GM23338 (cell line): ENCODE measurements at regions not wholly inside any gene's neighbourhood (a gene's known extent, or its start where the extent isn't known, plus 50 kb on each side); places are given as distances from the start of the nearest gene placed in this dataset.

Experiments
- CREB1 ChIP-seq: fragments of 250-450 bp; sonication (Bioruptor Pico); IDR thresholded peaks from 2 replicates; pipeline ENCODE4 v1.5.0; 2020; ENCODE audit warnings: low read depth, mild to moderate bottlenecking, moderate library complexity
- EZH2 ChIP-seq: fragments of 200-600 bp; sonication (generic); IDR thresholded peaks from one replicate; pipeline ENCODE4 v1.8.0; 2017; ENCODE audit warnings: antibody characterized with exemption, mild to moderate bottlenecking, low read depth; ENCODE audit not compliant: unreplicated experiment
- EZH2phosphoT487 ChIP-seq: fragments of 200-600 bp; sonication (generic); IDR thresholded peaks from one replicate; pipeline ENCODE4 v1.8.1; 2018; ENCODE audit warnings: antibody characterized with exemption; ENCODE audit not compliant: unreplicated experiment
- JUNB ChIP-seq: IDR thresholded peaks from one replicate; pipeline ENCODE4 v1.6.1; 2016; ENCODE audit warnings: antibody characterized with exemption; ENCODE audit not compliant: unreplicated experiment
- NANOG ChIP-seq: IDR thresholded peaks from 2 replicates; pipeline ENCODE4 v1.6.1; 2016; ENCODE audit warnings: antibody characterized with exemption, borderline replicate concordance
- POLR2AphosphoS5 ChIP-seq: IDR thresholded peaks from 2 replicates; pipeline ENCODE4 v1.6.1; 2016; ENCODE audit warnings: antibody characterized with exemption, low read depth
- ZNF114 ChIP-seq: fragments of 250-450 bp; sonication (Bioruptor Pico); IDR thresholded peaks from 2 replicates; pipeline ENCODE4 v1.5.0; 2020; ENCODE audit warnings: mild to moderate bottlenecking, moderate library complexity
- ZNF331 ChIP-seq: fragments of 250-450 bp; sonication (Bioruptor Pico); IDR thresholded peaks from 2 replicates; pipeline ENCODE4 v1.5.0; 2020; ENCODE audit warnings: low read depth, mild to moderate bottlenecking, moderate library complexity
- TF ChIP-seq, protein P1 (sequence below), 2 experiments: fragments of 200-600 bp in 1 of 2; sonication (generic) in 1 of 2; conservative IDR thresholded peaks; 2 replicates each; pipeline versions ENCODE4 v1.5.1 to v1.6.1; 2016 to 2017; ENCODE audit warnings: antibody characterized with exemption in 2 of 2, low read depth in 2 of 2, mild to moderate bottlenecking in 2 of 2, moderate library complexity in 1 of 2
- TF ChIP-seq, protein P2 (sequence below): IDR thresholded peaks from one replicate; pipeline ENCODE4 v1.6.1; 2018; ENCODE audit warnings: antibody characterized with exemption; ENCODE audit not compliant: unreplicated experiment
- TF ChIP-seq, protein P3 (sequence below): fragments of 250-450 bp; sonication (Bioruptor Pico); IDR thresholded peaks from 2 replicates; pipeline ENCODE4 v1.5.0; 2020; ENCODE audit warnings: mild to moderate bottlenecking, moderate library complexity

DNA sequence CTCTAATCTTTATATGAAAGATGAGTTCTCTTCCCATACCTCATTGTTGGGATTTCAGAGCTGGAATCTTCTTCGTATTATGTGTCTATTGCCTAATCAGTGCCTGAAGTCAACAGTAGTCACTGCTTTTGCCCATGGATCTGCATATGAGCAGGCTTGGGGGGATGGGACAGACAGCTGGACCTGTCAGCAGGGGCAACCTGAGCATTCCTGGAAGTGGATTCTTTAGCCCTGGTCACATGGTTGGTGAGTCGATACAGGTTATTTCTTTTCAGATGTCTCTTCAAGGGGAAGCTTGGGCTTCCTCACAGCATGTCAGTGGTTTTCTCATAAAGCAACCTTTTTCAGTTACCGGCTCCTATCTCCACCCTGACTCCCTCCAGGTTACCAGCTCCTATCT is 97.3 kb upstream of the RBM19 start:
- no peak for TF ChIP-seq POLR2AphosphoS5
- TF ChIP-seq, protein P1, sequence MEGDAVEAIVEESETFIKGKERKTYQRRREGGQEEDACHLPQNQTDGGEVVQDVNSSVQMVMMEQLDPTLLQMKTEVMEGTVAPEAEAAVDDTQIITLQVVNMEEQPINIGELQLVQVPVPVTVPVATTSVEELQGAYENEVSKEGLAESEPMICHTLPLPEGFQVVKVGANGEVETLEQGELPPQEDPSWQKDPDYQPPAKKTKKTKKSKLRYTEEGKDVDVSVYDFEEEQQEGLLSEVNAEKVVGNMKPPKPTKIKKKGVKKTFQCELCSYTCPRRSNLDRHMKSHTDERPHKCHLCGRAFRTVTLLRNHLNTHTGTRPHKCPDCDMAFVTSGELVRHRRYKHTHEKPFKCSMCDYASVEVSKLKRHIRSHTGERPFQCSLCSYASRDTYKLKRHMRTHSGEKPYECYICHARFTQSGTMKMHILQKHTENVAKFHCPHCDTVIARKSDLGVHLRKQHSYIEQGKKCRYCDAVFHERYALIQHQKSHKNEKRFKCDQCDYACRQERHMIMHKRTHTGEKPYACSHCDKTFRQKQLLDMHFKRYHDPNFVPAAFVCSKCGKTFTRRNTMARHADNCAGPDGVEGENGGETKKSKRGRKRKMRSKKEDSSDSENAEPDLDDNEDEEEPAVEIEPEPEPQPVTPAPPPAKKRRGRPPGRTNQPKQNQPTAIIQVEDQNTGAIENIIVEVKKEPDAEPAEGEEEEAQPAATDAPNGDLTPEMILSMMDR (conservative IDR thresholded peaks at IDR 0.05; ENCODE audit: low read depth in 2 of 2) = no peak
- TF ChIP-seq, protein P2, sequence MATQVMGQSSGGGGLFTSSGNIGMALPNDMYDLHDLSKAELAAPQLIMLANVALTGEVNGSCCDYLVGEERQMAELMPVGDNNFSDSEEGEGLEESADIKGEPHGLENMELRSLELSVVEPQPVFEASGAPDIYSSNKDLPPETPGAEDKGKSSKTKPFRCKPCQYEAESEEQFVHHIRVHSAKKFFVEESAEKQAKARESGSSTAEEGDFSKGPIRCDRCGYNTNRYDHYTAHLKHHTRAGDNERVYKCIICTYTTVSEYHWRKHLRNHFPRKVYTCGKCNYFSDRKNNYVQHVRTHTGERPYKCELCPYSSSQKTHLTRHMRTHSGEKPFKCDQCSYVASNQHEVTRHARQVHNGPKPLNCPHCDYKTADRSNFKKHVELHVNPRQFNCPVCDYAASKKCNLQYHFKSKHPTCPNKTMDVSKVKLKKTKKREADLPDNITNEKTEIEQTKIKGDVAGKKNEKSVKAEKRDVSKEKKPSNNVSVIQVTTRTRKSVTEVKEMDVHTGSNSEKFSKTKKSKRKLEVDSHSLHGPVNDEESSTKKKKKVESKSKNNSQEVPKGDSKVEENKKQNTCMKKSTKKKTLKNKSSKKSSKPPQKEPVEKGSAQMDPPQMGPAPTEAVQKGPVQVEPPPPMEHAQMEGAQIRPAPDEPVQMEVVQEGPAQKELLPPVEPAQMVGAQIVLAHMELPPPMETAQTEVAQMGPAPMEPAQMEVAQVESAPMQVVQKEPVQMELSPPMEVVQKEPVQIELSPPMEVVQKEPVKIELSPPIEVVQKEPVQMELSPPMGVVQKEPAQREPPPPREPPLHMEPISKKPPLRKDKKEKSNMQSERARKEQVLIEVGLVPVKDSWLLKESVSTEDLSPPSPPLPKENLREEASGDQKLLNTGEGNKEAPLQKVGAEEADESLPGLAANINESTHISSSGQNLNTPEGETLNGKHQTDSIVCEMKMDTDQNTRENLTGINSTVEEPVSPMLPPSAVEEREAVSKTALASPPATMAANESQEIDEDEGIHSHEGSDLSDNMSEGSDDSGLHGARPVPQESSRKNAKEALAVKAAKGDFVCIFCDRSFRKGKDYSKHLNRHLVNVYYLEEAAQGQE = no peak
- no peak for TF ChIP-seq EZH2phosphoT487
- no peak for TF ChIP-seq EZH2
- no peak for TF ChIP-seq ZNF331 (CRISPR knock-in tag)
- TF ChIP-seq JUNB = no peak
- no peak for TF ChIP-seq NANOG
- TF ChIP-seq ZNF114 (CRISPR knock-in tag) = no peak
- TF ChIP-seq, protein P3, sequence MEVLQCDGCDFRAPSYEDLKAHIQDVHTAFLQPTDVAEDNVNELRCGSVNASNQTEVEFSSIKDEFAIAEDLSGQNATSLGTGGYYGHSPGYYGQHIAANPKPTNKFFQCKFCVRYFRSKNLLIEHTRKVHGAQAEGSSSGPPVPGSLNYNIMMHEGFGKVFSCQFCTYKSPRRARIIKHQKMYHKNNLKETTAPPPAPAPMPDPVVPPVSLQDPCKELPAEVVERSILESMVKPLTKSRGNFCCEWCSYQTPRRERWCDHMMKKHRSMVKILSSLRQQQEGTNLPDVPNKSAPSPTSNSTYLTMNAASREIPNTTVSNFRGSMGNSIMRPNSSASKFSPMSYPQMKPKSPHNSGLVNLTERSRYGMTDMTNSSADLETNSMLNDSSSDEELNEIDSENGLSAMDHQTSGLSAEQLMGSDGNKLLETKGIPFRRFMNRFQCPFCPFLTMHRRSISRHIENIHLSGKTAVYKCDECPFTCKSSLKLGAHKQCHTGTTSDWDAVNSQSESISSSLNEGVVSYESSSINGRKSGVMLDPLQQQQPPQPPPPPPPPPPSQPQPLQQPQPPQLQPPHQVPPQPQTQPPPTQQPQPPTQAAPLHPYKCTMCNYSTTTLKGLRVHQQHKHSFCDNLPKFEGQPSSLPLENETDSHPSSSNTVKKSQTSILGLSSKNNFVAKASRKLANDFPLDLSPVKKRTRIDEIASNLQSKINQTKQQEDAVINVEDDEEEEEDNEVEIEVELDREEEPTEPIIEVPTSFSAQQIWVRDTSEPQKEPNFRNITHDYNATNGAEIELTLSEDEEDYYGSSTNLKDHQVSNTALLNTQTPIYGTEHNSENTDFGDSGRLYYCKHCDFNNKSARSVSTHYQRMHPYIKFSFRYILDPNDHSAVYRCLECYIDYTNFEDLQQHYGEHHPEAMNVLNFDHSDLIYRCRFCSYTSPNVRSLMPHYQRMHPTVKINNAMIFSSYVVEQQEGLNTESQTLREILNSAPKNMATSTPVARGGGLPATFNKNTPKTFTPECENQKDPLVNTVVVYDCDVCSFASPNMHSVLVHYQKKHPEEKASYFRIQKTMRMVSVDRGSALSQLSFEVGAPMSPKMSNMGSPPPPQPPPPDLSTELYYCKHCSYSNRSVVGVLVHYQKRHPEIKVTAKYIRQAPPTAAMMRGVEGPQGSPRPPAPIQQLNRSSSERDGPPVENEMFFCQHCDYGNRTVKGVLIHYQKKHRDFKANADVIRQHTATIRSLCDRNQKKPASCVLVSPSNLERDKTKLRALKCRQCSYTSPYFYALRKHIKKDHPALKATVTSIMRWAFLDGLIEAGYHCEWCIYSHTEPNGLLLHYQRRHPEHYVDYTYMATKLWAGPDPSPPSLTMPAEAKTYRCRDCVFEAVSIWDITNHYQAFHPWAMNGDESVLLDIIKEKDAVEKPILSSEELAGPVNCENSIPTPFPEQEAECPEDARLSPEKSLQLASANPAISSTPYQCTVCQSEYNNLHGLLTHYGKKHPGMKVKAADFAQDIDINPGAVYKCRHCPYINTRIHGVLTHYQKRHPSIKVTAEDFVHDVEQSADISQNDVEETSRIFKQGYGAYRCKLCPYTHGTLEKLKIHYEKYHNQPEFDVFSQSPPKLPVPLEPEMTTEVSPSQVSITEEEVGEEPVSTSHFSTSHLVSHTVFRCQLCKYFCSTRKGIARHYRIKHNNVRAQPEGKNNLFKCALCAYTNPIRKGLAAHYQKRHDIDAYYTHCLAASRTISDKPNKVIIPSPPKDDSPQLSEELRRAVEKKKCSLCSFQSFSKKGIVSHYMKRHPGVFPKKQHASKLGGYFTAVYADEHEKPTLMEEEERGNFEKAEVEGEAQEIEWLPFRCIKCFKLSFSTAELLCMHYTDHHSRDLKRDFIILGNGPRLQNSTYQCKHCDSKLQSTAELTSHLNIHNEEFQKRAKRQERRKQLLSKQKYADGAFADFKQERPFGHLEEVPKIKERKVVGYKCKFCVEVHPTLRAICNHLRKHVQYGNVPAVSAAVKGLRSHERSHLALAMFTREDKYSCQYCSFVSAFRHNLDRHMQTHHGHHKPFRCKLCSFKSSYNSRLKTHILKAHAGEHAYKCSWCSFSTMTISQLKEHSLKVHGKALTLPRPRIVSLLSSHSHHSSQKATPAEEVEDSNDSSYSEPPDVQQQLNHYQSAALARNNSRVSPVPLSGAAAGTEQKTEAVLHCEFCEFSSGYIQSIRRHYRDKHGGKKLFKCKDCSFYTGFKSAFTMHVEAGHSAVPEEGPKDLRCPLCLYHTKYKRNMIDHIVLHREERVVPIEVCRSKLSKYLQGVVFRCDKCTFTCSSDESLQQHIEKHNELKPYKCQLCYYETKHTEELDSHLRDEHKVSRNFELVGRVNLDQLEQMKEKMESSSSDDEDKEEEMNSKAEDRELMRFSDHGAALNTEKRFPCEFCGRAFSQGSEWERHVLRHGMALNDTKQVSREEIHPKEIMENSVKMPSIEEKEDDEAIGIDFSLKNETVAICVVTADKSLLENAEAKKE (CRISPR knock-in tag) = no peak
- TF ChIP-seq CREB1 (CRISPR knock-in tag) = no peak
